COLO829 (cell line): ENCODE measurements at regions not wholly inside any gene's neighbourhood (a gene's known extent, or its start where the extent isn't known, plus 50 kb on each side); places are given as distances from the start of the nearest gene placed in this dataset.
"Not testable (repeated sequence)": the region's sequence is repeated elsewhere in the genome, so short reads cannot be mapped to it uniquely, and the experiment has no call there.

Source experiments
- DNase-seq: peaks from one replicate; pipeline ENCODE4 v3.0.0; 2012; ENCODE audit warnings: low spot score

DNA sequence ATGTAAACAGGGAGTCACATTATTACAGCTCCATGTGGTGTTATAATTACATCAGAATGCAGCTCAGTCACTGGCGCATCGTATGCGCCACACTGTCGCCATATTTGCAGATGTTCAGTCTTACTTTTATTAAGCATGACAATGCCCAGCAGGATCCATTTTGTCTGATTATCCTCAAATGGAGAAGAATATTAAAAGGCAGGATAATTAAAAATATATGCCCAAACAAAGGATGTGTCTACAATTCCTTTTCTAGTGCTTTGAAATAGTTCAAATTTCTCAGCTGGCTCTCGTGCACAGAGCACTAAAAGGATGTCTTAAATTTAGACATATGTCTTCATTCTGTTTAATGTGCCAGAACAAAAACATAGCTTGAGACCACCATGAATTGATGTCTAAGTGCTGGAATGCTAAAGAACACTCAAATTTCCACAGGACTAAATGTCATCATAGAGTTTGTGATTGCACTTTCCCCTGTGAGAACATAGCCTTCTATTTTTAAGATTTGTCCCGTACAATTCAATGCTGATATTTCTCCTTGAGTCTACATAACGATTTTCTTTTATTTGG is 168.0 kb downstream of the DKK1 start:
- no peak for DNase-seq

DNA sequence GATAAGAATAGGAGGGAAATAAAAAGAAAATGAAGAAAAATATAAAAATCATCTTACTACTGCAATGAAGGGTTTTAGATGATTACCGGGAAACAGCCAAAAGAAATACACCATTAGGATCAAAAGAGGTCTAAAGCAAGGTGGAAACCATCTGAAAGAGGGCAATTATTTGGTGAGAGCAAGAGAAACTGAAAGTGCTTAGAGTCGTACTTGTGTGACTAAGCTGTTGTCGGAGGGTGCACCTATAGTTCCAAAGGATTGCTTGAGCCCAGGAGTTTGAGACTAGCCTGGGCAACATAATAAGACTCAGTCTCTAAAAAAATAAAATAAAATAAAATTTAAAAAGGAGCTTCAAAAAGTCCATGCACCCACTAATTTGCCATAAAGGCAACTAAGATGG is 169.5 kb downstream of the DKK1 start:
- DNase-seq = no peak

DNA sequence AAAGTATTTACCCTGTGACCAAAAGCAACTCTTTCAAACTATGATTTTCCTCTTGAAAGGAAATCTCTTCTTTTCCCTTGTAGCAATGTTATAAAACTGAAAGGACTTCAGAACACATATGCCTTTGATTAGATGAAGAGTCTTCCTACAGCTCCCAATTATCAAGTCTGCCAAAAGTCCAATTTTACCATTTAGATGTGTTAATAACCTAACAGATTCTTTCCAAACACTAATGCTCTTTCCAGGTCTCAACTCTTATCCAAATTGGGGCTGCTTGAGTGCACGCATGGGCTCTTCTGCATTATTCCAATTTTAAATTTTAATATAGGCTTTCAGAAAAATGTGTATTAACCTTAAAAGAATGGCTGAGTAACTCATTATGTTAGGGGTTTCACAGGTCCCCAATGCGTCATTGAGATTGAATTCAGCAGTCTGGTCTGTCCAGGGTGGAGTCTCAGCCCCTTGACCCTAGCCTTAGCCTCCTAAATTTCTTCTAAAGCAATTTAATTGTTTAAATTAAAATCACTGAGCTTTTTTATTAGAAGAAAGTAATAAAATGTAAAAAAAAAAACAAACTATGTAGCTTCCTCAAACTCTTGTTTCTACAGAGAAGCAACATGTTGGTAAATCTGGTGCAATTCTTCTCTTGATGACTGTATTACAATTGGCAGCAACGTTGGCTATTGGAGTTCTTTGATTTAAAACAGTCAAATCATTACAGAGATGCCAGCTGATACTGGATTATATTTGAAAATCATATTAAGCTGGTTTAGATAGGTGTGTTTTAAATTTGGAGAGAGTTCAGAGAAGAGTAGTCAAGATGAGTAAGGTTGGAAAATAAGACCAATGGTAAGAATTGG is 170.4 kb downstream of the DKK1 start:
- DNase-seq = no peak

DNA sequence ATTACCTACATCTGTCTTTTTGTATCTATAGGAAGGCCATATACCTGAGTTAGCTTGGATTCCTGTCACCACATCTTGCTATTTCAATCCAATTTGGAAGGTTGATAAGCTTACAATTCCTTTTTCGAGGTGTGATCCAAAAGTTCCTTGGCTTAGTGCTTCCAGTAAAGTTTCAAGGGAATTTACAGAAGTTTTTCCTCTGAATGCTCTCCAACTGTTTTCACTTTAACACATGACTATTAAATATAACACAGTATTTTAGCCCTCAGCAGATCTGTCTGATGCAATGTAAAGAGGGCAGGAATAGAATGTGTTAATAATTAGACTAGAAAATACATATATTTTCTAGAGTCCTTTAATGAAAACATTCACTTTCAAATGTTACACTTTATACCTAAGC is 171.4 kb downstream of the DKK1 start:
- no peak for DNase-seq

DNA sequence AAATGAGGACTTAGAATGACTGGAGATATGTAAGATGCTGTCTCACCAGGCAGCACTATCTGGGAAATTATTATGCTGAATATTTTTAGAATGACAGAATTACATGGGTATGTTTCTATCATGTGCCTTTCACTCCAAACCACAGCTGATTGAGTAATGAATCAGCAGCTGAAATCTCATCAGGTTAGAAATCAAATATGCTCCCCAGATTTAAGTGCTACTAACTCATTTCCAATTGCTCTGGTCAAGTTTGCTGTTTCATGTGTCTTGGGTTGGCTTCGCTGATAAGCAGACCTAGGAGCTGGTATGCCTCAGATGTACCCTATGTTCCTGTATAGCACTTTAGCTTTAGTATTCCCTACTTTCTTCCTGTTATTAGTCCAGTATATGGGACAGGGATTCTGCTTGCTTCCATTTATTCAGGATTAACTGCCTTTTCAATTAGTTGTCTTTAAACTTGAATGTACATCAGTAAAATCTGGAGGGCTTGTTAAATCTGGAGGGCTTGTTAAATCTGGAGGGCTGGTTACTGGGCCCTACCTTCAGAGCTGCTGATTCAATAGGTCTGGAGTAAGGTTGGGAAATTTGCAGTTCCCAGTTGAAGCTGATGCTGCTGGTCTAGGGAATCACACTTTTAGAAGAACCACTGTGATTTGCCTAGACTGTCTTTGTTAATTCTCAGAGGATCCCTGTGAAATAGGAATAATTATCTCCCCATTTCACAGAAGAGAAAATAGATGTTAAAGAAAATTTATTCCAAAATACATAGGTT is 172.9 kb downstream of the DKK1 start:
- peak; percentile 41 for DNase-seq

DNA sequence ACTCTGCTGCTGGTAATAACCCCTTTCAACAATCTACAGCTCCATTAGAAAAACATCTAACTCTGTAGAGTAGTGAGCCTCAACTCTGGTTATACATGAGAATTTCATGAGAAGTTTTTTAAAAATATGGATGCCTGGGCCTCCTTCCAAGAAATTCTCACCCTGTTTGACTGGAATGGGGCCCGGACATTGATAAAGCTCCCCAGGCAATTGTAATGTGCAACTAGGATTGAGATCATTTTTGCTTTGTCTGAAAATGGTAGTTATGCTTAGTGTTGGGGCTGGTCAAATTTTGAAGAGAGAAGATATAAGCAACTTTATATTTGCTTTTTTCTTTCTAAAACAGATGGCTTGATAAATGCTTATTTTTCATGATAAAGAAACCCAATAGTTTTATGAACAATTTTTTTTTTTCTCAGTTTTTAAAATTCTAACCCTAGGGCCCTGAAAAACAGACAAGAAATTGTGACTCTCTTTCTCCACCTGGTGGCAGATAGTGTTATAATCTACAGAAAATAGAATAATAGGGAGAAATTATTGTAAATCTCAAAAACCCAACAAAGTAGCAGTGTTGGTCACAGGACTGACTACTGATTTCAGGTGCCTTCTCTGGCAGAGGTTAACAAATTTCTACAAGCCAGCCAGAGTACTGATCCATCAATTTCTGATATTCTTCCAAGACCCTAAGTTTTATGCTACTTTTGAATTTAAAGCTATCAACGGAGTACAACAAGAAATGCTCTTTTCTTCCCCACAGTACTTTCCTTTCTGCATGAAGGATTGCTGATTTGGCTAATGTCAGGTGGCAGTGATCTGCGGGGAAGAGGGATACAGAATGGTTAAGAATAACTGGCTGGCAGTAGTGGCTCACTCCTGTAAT is 174.8 kb downstream of the DKK1 start:
- DNase-seq = peak; percentile 6

DNA sequence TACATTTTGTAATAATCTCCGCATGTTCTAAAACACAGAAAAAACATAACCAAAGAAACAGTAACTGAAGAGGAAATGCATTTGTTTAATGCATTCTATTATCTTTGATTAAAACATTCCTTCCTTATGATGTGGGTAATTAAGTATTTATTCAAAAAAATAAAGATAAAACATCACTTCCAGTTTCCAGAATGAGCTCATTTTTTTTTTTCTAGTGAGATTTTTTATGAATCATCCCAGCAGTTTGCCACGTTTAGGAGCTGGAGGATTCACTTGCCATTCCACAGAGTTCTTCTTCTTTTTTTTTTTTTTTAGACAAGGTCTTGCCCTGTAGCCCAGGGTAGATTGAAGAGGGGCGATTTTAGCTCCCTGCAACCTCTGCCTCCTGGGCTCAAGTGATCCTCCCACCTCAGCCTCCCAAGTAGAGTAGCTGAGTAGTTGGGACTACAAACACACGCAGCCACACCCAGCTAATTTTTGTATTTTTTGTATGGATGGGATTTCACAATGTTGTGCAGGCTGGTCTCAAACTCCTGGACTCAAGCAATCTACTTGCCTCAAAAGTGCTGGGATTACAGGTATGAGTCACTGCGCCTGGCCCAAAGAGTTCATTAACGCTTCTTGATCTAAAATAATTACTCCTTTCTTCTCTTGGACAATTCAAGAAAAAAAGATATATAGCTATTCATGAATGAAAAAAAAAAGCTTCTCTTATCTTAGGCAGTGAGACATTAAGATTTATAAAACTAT is 177.3 kb downstream of the DKK1 start:
- no peak for DNase-seq

DNA sequence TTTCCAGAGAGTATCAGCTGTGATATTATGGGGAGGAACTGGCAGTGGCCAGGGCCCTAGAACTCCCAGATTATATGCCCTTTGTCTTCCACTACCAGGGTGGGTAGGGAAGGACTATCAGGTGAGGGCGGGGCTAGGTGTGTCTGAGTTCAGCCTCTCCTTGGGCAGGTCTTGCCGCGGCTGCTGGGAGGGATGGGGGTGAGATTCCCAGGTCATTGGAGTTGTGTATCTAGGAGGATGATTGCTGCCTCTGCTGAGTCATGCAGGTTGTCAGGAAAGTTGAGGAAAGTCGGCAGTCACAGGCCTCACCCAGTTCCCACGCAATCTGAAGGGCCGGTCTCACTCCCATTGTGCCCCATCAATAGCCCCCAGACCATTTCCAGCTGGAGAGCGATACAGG is 185.2 kb downstream of the DKK1 start:
- DNase-seq = no peak

DNA sequence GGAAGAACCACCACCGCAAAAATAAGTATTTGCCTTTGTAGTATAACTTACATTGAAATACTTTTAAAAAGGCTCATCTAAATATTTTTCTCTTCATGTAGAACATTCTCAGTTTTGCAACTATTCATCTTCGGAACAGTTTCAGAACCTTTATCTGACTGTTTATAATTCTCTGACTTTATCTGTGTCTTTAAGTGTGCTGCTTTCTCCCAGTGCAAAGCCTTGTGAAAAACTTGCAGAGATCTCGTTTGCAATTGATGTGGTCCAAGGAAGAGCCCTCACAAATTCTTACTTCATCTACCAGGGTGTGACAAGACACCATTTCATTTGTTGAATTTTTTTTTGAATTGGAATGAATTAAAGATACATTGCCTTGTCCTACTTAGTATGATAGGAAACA is 186.4 kb downstream of the DKK1 start:
- no peak for DNase-seq

DNA sequence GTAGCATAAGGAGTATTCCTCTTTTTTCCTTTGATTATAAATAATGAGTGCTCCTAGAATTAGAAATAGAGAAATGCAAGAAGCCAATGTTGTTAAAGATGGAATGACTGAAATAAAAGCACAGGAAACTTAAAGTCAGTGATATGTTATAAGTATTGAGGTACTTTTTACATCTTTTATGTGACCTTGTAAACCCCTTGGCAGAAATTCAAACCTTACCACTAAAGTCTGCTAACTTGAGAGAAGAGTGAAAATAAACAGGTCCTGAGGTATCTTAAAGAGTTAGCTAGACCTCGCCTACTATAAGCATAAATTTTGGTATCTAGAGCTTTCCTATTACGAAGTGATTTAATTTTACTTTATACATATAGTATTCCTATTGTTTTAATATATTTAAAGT is 188.2 kb downstream of the DKK1 start:
- no peak for DNase-seq

DNA sequence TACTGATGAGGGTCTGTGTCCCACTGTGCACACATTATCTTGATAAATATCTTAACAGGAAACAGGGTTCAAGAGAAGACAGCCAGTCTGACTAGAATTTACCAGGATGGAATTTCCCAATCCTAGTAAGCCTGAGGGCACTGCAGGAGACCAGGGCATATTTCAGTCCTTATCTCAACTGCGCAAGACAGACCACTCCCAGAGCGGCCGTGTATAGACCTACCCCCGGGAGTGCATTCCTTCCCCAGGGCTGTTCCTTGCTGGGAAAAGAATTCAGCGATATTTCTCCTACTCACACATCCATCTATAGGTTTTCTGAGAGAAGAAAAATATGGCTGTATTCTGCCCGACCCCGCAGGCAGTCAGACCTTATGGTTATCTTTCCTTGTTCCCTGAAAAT is 191.3 kb downstream of the DKK1 start:
- DNase-seq = not testable (repeated sequence)

DNA sequence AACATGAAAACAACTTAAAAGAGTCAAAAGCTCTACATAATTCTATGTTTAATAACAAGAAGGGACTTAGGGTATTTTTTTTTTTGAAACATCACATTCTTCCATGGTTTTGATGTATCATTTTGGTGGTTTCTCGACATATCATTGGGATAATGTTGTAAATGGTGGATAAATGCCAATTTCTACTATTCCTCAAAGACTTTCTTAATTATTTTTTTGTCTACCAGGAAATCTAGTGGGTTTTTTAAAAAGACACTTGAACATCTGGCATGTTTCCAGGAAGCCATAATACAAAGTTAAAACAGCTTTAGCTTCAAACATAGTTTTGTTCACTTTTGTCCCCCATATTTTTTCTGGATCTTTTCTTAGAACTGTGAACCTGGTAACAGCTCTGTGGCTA is 200.4 kb downstream of the DKK1 start:
- no peak for DNase-seq

DNA sequence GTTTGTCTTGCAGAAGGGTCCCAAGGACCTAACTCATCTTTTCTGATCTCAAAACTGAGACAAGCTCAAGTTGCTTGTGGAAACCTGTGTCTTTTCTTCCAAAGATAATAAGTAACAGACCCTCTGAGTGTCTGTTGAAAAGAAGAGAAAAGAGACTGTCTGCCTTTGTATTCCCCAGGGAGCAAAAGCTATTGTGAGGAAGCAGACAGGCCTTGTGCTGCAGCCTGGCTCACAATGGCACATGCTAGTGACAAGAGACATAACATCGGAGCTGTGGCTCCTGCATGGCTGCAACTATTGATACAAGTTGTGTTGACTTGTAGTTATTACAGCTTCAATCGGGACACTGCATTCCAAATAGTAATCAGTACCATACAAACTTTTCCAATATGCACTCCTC is 202.9 kb downstream of the DKK1 start:
- DNase-seq = no peak

DNA sequence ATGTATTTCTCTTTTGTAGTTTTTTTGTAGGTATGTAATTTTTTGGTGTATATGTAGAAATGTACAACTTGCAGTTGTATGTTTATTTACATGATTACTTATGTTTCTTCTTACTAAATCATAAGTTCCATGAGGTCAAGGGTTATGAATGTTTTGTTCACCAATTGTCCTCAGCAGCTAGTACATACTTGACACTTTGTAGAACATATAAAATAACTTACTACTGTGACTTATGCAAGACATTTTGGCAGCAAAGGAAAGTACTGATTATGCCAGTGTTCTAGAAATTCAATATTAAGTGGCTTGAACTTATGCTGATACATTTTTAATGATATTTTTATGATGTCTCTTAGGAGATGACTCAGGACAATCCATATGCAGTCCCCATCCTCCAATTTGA is 209.6 kb downstream of the DKK1 start:
- DNase-seq = no peak

DNA sequence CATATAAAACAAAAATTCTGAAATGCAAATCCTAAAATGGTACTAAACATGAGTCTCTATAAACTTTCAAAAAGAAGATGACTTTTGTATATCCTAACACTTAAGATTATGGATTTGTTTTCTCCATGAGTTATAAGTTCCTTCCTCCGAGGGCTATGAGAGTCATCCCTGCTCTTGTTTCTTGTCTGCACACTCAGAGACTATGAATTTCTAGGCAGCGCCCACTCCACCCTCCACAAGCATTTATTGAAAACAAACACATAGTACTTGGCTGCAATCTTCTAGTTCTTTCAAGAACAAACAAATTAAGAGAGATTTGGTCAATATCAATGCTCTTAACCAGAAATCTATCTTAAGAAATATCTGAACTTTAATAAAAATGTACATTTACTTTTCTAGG is 211.7 kb downstream of the DKK1 start:
- DNase-seq = no peak

DNA sequence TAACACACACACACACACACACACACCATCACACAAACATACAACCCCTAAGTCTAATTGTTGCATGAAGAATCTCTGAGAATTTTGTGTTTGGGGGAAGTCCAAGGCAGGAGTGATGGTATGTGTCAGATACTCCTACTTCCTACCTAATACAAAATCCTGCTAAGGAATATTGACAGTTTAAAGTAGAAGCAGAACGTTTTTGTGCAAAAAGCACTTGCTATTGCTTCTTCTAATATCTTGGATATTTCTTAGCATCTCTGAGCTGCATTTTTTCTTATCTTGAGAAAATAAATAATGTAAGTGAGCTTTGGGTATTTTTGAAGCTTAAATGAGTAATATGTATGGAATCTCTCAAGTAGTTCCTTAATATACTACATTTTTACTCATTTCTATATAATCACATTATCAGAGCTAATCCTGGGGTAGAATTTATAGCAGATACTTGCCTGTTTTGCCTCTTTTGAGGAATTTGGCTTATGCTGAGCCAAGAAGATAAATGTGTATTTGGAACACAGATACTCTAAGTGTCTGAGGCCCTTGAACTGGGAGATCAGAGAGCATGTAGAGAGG is 212.3 kb downstream of the DKK1 start:
- no peak for DNase-seq

DNA sequence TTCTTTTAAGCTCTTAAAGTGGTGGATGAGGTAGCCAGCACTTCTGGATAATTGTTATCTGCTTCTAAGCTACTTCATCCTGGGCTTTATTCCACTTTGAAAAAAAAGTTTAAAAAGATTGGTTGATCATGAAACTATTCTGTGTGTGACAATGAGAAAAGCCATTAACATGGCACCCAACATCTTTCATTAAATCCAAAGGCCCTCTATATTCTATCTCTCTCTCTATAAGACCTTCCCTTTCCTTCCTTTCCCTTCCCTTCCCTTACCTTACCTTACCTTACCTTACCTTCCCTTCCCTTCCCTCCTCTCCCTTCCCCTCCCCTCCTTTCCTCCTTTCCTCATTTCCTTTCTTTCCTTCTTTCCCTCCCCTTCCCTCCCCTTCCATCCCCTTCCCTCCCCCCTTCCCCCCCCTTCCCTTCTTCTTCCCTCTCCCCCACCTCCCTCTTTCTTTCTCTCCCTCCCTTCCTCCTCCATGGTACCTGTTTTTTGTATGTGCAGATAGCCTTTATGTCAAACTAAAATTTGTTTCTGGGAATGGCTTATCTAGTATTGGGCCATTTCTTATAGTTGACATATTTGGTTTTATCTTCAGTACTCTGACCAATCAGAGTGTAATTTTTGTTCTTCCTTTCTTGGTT is 218.7 kb downstream of the DKK1 start:
- DNase-seq = no peak

DNA sequence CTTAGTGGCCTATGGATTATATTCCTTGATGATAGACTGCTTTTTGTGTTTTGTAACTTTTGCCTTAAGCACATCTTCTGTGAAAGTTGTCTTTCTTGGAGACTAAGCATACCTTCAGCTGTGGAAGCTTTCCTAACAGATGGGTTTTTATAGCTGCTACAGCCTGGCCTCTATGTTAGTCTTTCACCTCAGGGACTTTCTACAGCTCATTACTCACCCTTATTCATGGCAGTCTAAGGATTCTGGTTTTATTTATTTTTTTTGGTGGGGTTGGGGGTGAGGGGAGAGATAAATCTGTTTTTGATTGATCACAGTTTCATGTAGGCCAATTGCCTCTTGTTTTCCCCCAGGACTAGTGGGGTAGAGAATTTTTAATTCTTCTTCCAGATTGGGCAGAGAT is 219.9 kb downstream of the DKK1 start:
- no peak for DNase-seq

DNA sequence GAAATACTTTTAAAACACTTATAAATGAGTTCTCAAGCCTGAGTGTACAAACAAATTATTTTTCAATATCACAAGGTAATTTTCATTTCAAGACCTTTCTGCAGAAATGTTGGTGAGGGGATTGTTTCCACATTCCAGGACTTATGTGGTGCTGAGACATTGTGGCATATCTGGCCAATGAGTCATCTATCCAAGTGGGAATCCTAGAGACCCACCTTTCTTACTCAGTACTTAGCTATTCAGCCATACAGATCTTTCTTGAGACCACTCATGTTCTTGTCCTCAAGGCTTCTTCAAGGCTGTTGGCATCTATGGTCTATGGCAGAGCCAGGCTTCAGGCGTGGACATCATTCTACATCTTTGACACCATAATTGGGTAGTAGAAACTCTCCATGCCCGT is 225.4 kb downstream of the DKK1 start:
- DNase-seq = no peak

DNA sequence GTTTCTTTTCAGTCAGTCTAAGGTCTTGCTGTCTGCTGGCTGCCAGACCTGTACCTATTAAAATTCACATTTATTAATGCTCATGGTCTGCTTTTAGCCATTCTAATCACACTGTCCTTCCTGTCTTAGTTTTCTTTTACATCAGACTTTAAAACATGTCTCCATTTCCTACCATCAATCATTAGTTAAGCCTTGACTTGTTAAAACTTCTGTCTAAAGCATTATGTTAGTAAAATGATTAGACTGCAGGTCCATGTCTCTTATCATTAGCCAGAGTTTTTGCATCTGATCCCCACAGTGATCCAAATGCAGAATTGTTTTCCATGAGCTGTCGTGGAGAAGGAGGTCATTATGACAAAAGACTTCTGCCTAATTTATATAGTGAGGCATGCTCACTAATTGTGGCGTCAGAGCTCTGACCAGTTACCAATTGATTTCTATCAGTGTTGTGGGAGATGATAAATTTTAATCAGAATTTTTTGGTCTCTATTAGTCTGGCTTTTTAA is 226.5 kb downstream of the DKK1 start:
- no peak for DNase-seq
